Adrenal gland (tissue), 9 donors: ENCODE measurements at regions not wholly inside any gene's neighbourhood (a gene's known extent, or its start where the extent isn't known, plus 50 kb on each side); places are given as distances from the start of the nearest gene placed in this dataset.

Experiments used
- DNase-seq, 7 donors: peaks; one replicate each; pipeline ENCODE4 v3.0.0-alpha.2; 2019 to 2020
- H3K27ac ChIP-seq, 5 donors: fragments of 200-600 bp; sonication (generic) in 4 of 5; 1 replicate in 3 of 5; 2 replicates in 2 of 5; pipeline versions ENCODE4 v1.5.1 to v1.8.0; 2016 to 2020; ENCODE audit warnings: mild to moderate bottlenecking in 1 of 5
- H3K27me3 ChIP-seq: fragments of 200-600 bp; 2 replicates; pipeline ENCODE4 v1.8.0; 2021
- H3K36me3 ChIP-seq, 2 donors: fragments of 200-600 bp; replicated peaks in 1 of 2; 1 replicate in 1 of 2; 2 replicates in 1 of 2; pipeline versions ENCODE4 v1.5.1 to v1.8.0; 2018 to 2022
- H3K4me1 ChIP-seq, 2 donors: fragments of 200-600 bp; replicated peaks in 1 of 2; 1 replicate in 1 of 2; 2 replicates in 1 of 2; pipeline versions ENCODE4 v1.5.1 to v1.8.0; 2018 to 2021
- H3K4me3 ChIP-seq, 4 donors: fragments of 200-600 bp; sonication (generic) in 3 of 4; one replicate each; pipeline ENCODE4 v1.5.1; 2016 to 2018
- H3K9me3 ChIP-seq, 3 donors: fragments of 200-600 bp; sonication (generic) in 1 of 3; replicated peaks in 1 of 3; 1 replicate in 2 of 3; 2 replicates in 1 of 3; pipeline versions ENCODE4 v1.5.1 to v1.8.0; 2016 to 2021
- POLR2A ChIP-seq, 2 donors: fragments of 450-650 bp; IDR thresholded peaks; one replicate each; pipeline ENCODE4 v1.6.1; 2017; ENCODE audit warnings: antibody characterized with exemption in 2 of 2, mild to moderate bottlenecking in 2 of 2, moderate library complexity in 1 of 2
- WGBS, 4 donors: extraction: QIAGEN DNeasy Blood & Tissue Kit in 2 of 4; methylation state at CpG; one replicate each; pipeline versions ENCODE4 v1.1.5 to v1.1.7; 2013 to 2017; 5-methylcytosine and 5-hydroxymethylcytosine counted together
- intact Hi-C, 2 donors: fragments of 100-400 bp; cut with DNase I; formaldehyde crosslinking; loops; one replicate each; pipeline versions ENCODE4 v1.14.1 to v1.15.0; 2022 to 2023
- TF ChIP-seq, protein P1 (sequence below), 6 experiments: fragments of 450-650 bp in 4 of 6; fragments of 200-600 bp in 2 of 6; sonication (generic) in 1 of 6; IDR thresholded peaks; 1 replicate in 5 of 6; 2 replicates in 1 of 6; pipeline versions ENCODE4 v1.5.1 to v1.8.0; 2016 to 2021; ENCODE audit warnings: antibody characterized with exemption in 6 of 6, mild to moderate bottlenecking in 2 of 6, moderate library complexity in 1 of 6
- donor health status: healthy with polysubstance abuse.
- donor health status: Bipolar disorder and iron deficiency.
- donor health status: DM: yes; HTN: yes; CAD: no.
- donor health status: DM: no; HTN: no; CAD: no.
- donor health status: DM: no; HTN: no; CAD: no.

DNA sequence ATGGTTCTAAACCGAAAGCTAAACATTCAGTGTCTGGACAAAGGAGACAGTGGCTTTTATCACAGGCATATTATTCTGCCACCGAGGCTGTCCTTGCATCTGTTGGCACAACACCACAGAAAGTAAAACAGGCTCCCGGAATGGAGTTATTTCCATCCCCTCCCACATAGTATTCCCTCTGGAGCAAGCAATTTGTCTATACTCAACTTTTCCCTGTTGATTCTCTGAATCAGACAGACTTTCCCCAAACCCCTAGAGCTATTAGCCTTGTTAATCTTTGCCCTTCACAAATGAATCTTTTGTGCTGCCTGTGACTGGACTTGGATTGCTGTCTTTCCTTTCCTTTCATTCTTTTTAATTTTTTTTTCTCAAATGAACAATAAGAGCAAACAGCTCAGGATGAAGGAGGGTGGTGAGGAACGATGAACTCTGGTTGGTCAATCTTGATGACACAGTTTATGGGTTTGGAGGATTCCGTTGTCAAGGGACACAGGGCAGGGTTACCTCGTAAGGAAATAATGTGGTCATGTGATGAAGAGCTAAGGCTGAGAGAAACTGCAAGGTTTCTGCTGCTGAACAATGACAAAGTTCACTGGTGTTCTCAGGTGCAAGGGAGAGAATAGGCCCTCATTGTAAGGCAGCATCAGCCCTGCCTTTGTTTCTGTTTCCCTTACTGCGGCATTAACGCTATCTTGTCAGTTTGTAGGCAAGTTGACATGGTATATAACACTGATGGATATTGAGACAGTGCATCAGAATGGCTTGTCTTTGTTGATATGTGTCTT lies 275.0 kb upstream of the BMP2 start:
- H3K9me3 ChIP-seq, result no peaks in the 10 kb centered on the region
- intact Hi-C loops, result no loop called here
- 36 to 39% (median 37%) methylated on average over 8 of the region's 8 CpGs for WGBS, 4 donors
- no peak overlapping the region for H3K27ac ChIP-seq
- H3K36me3 ChIP-seq, result no peaks in the 10 kb centered on the region
- H3K4me3 ChIP-seq, result peak overlapping the region in 1 of 4 donors; percentile 19
- no peaks in the 10 kb centered on the region for H3K4me1 ChIP-seq
- DNase-seq, result peak in 1 of 7 donors; percentile 14
- TF ChIP-seq, protein P1, sequence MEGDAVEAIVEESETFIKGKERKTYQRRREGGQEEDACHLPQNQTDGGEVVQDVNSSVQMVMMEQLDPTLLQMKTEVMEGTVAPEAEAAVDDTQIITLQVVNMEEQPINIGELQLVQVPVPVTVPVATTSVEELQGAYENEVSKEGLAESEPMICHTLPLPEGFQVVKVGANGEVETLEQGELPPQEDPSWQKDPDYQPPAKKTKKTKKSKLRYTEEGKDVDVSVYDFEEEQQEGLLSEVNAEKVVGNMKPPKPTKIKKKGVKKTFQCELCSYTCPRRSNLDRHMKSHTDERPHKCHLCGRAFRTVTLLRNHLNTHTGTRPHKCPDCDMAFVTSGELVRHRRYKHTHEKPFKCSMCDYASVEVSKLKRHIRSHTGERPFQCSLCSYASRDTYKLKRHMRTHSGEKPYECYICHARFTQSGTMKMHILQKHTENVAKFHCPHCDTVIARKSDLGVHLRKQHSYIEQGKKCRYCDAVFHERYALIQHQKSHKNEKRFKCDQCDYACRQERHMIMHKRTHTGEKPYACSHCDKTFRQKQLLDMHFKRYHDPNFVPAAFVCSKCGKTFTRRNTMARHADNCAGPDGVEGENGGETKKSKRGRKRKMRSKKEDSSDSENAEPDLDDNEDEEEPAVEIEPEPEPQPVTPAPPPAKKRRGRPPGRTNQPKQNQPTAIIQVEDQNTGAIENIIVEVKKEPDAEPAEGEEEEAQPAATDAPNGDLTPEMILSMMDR (IDR thresholded peaks at IDR 0.05), result no peak
- TF ChIP-seq POLR2A (IDR thresholded peaks at IDR 0.05), result no peak
- H3K27me3 ChIP-seq, result no peaks in the 10 kb centered on the region

DNA sequence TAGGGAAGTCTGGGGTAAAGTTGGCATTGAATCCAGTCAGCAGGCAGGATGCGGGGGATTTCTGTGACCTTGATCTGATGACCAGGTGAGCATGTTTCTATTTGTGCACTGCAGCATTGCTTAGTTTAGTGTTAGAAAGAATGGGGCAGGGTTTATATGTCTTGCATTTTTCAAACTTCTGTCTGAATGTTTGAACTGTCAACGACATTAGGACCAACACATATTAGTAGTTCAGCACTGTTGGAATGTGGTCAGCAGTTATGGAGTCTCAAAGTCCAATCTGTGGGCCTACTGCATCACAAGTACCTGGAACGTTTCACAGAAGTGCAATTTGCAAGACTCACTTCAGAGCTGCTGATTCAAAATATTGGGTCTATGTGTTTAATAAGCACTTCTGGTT lies 276.6 kb upstream of the BMP2 start:
- TF ChIP-seq, protein P1 (IDR thresholded peaks at IDR 0.05), result no peak
- no peak for TF ChIP-seq POLR2A (IDR thresholded peaks at IDR 0.05)
- DNase-seq, result no peak
- Histone ChIP-seq H3K9me3 (no peaks in the 10 kb centered on the region), H3K27ac (no peak overlapping the region), H3K27me3 (no peaks in the 10 kb centered on the region), H3K4me1 (no peaks in the 10 kb centered on the region), H3K36me3 (no peaks in the 10 kb centered on the region), H3K4me3 (no peak overlapping the region)
- intact Hi-C loops, result no loop called here
- 76 to 86% (median 77%) methylated on average over 3 of the region's 3 CpGs for WGBS, 4 donors

DNA sequence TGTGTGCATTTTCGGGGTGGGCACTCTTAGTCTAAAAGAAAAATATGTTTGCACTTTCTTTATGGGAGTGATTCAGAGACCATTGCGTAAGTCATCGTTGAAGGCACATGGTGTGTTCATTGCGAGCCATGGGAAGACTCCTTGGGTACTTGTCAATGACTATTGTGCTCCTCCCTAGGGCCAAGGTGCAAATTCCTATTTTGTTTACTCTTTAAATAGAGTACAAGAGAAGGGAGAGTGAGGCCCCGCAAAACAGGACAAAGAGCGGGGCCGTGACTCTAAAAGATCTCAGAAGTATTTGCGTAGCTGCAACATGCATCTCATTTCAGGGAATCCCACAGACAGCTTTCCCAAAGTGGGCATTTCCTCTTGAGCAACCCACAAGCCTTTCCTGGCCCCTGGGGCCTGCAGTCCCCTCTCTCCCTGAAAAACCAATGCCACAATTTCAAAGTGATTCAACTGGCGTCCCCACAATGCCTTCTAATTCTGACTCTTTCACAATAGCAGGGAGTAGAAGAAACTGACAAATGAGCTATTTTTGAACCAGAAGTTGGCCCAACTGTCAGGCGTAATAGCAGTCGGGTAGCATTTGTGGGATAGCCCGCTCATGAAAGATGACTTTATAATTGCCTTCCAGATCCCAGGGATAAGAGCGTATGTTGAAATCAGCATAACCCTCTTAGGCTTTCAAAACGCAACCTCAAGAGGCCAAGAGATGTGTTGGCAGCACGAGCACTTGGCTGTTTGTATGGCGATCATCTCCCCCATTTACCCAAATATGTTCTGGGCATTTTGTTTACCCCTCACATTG lies 277.9 kb upstream of the BMP2 start:
- intact Hi-C loops, result no loop called here
- Histone ChIP-seq H3K27ac (no peak overlapping the region), H3K4me3 (no peak overlapping the region), H3K9me3 (no peaks in the 10 kb centered on the region), H3K4me1 (no peaks in the 10 kb centered on the region), H3K27me3 (no peaks in the 10 kb centered on the region), H3K36me3 (no peaks in the 10 kb centered on the region)
- DNase-seq, result no peak
- no peak for TF ChIP-seq POLR2A (IDR thresholded peaks at IDR 0.05)
- TF ChIP-seq, protein P1 (IDR thresholded peaks at IDR 0.05), result no peak
- WGBS, 4 donors, result 73 to 81% (median 78%) methylated on average over 16 of the region's 16 CpGs

DNA sequence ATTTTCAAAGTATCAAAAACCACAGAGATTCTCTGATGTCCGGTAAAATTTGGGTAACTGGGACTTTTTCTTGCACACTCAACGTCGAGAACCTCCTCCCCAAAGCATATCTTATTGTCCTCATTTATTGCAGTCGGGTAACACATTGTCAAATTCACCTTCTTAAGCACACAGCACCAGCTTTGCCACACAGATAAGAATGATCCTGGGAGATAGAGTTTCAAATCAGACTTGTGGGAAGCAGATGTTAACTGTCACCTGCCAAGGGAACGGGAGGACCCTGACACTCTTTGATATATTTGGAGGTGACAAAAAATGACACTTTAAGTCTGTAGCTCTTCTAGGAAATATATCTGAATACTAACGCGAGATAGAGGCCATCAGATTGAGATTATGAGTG lies 282.1 kb upstream of the BMP2 start:
- TF ChIP-seq POLR2A (IDR thresholded peaks at IDR 0.05), result no peak
- TF ChIP-seq, protein P1 (IDR thresholded peaks at IDR 0.05), result no peak
- H3K9me3 ChIP-seq, result no peaks in the 10 kb centered on the region
- intact Hi-C loops, result no loop called here
- H3K27me3 ChIP-seq, result no peaks in the 10 kb centered on the region
- H3K27ac ChIP-seq, result no peak overlapping the region
- no peaks in the 10 kb centered on the region for H3K36me3 ChIP-seq
- no peaks in the 10 kb centered on the region for H3K4me1 ChIP-seq
- DNase-seq, result no peak
- H3K4me3 ChIP-seq, result no peak overlapping the region
- WGBS, 4 donors, result 68 to 75% (median 73%) methylated on average over 7 of the region's 7 CpGs
